GM21576 (cell line): ENCODE measurements at regions not wholly inside any gene's neighbourhood (a gene's known extent, or its start where the extent isn't known, plus 50 kb on each side); places are given as distances from the start of the nearest gene placed in this dataset.

Experiments
- ATAC-seq: cut with Tn5 transposase; IDR thresholded peaks from one replicate; pipeline ENCODE4 v1.9.1; 2021; ENCODE audit warnings: mild to moderate bottlenecking, moderate library complexity; ENCODE audit not compliant: unreplicated experiment

DNA sequence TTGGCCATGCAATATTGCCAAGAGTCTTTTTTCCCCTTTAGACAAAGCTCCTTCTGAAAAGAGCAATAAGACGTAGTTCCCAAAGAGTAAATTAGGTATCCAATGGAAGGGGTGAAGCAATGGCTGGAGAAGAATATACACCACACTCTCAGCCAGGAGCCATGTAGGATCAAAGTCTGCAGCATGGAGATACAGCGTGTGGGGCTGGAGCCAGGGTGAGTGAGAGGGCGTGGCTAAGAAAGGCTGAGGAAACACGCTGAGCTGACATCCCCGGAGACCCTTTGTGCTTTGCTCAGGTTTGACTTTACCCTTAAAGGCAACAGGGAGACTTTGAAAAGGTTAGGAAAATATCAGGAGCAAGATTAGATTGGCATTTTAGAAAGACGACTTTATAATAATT is 87.1 kb upstream of the ELL2 start:
- no peak for ATAC-seq

DNA sequence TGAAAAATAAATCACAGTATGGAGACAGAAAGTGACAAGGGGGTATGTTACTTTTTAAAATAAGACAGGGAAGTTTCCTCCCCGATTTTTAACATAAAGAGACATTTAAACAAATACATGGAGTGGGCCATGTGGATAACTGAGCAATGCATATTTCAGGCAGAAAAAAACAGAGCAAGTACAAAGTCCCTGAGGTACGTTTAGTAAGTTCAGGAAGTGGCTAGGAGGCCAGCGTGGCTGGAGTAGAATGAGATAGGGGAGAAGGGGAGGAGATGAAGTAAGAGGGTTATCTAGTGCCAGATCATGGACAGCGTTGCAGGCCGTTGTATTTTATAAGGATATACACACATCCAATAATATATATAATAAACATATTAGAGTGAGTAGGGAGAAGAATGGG is 84.2 kb upstream of the ELL2 start:
- ATAC-seq: no peak

DNA sequence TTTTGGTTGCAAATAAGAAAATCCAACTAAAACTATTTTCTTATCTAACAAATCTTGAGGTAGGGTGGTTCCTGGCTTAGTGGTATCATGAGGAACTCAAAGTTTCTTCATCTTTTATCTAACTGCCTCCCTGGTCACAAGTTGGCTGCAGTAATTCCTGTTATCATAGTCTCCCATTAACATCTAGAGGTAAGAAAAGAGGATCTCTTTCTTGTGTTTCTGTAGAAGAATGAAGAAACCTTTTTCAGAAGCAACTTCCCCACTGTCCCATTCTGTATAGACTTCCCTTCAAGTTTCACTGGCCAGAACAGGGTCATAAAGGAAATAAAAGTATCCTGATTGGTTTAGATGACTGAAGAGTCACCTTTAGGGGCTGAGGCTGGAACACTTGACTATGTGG is 81.8 kb upstream of the ELL2 start:
- ATAC-seq: no peak

DNA sequence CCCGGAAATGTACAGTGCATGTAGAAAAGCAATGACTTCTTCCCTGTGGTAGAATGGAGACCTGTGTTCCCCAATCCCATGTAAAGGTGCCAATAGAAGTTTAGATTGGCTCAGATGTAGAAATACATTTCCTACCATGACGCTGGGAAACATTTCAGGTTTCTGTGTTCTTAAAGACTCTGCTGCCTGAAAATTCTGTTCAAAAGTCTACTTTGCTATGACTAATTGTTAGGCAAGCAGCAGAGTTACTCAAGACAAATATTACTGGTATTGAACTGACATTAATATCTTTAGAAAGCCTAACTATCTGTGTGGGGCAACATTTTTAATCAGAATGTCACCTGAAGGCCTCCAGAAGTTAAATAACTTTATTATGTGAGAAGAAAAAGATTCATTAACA is 75.5 kb upstream of the ELL2 start:
- no peak for ATAC-seq

DNA sequence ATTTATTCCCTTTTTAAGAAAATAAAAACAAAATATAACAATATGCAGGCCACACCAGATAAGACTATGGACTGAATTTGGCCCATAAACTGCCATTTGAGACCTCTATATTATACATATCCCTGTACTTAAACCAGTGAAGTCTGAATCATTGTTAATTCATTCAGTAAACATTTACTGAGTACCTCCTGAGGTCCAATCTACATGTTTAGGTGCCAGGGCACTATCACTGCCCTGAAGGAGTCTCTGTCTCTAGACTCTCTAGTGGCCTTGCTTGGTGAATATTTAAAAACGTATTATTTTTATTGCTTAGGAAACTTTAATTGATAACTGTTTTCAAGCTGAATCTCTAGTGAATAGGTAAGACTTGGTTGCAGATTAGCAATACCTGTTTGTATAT is 74.7 kb upstream of the ELL2 start:
- ATAC-seq: no peak

DNA sequence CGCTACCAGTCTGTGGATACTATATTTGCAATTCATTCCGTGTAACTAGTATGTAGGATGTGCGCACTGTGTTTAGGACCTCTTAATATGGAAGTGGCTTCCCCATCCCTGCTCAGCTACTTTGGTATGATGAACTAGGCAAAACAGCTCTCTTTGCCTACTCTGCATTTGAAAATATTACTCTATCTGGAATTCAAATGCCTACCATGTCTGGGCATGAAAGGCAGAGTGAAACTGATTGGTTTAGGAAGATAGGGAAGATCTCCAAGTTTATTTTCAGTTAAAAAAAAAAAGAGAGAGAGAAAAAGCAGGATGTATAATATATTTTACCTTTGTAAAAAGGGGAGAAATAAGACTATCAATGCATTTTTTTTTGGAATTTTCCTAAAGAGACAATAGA is 74.1 kb upstream of the ELL2 start:
- no peak for ATAC-seq

DNA sequence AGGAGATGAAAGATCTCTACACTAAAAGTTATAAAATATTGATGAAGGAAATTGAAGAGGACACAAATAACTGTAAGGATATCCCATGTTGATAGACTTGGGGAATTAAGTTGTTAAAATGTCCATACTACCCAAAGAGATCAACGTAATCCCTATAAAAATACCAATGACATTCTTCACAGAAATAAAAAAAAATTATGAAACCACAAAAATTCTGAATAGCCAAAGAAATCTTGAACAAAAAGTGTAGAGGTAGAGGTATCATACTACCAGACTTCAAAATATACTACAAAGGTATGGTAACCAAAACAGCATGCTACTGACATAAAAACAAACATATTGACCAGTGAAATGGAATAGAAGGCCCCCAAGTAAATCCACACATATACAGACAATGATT is 71.5 kb upstream of the ELL2 start:
- ATAC-seq: no peak

DNA sequence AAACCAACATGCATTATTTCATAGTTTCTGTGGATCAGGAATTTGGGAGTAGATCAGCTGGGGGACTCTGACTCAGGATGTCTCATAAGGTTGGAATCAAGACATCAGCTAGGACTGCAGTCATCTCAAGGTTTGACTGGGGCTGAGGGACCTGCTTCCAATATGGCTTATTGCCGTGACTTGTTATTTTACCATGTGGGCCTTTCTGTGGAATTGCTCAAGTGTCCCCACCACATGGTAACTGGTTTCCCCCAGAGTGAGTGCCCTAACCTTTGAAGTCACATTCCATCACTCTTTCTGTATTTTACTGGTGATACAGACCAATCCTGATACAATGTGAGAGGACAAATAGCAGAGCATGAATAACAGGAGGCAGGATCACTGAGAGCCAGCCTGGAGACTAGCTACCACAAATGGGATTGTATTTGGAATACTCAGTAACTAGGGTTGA is 70.2 kb upstream of the ELL2 start:
- no peak for ATAC-seq

DNA sequence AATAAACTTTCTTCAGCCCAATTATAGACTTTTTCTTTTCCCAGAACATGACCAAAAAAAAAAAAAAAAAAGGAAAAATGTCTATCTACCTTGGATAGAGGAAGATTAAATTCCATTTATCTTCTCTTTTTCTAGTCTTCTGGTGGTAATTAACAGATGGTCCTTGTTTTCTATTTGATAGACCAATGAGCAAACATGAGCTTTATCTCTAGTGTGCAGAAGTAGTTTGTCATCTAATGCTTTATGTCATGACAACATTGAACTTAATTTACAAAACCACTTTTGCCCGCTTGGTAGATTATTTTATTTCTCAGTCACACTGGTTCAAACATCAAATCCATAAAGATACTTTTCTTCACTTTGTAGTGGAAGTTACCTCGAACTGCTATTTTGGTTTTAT is 69.5 kb upstream of the ELL2 start:
- ATAC-seq: no peak

DNA sequence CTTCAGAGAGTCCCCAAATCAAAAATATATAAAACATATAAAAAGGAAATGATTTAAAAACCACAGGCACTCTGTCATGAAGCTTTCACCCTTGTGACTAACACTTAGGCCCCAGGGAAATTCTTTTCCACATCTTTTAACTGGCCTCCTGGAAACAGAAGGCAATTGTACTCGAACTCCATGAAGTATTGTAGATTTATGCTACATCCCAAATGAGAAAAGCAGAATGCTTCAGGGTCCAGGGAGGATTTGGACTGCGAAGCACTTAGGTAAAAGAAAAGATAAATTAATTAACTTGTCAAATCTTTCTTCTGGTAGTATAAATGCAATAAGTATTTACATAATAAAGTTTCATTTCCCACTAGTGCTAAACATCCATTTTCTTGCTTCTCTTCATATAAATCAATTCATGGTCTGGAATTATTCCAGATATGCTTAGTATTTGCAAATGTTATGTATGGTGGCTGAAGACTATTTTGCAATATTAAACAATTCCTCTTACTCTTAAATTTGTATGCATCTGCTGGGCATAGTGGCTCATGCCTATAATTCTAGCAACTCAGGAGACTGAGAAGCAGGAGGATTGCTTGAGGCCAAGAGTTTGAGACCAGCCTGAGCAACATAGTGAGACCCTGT is 64.9 kb upstream of the ELL2 start:
- no peak for ATAC-seq

DNA sequence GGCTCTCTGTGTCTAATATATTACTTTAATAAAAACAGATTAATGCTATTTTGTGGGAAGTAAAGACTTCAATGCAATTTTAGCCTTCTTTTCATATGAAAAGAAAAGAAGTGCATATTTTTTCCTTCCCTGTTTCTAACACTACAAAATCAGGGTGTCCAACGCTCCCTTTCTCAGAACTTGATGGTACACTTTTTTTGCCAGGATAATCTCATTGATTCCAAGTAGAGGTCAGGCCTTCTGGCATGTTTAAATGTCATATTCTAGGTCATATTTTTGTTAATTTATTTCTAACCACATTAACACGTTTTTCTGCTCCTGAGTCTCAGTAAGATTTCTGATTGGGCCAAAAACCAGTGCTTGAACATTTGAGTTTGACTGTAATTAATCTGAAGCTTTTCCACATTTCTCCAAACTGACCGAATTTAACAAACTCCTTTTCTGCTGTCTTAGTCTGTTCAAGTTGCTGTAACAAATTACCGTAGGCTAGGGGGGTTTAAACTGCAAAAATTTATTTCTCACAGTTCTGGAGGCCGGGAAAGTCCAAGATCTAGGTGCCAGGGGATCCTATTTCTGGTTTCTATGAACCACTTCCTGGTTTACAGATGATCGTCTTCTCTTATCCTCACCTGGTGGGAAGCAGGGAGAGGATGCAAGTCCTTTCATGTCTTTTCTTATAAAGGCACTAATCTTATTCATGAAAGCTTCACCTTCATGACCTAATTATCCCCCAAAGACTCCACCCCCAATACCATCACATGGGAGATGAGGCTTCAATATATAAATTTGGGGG is 63.2 kb upstream of the ELL2 start:
- ATAC-seq: no peak

DNA sequence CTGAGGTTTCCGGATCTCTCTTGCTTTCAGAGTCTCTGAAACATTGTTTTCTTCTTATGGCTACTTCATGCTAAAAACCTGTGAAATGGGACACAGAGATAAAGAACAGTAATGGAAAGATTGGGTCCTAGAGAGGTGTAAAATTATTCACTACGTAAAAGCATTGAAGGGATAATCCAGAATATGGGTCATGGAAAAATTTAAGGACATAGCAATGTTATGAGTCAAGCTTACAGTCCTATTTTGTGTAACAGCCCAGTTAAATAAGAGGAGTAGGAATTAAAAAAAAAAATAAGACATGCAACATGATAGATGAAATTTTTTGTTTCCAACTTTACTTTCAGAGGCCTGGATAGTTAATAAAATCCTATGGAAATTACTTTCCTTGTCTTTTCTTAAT is 61.9 kb upstream of the ELL2 start:
- ATAC-seq: no peak

DNA sequence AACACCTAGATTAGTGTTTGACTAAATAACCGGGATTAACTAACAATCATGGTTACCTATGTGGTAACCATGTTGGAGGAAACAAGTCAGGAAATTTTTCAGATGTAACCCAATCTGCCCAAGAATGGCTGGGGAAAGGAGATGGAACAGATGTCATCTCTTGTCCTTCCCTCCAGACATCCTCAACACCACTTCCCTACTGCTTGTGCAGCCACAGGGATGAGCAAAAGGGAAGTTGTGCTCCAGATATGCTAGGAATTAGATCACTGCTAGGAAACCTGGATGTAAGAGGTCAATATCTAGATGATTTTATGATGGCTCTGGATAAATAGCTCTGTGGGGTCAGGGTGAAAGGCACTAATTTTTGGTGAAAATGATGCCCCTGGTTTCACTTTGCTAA is 61.3 kb upstream of the ELL2 start:
- no peak for ATAC-seq

DNA sequence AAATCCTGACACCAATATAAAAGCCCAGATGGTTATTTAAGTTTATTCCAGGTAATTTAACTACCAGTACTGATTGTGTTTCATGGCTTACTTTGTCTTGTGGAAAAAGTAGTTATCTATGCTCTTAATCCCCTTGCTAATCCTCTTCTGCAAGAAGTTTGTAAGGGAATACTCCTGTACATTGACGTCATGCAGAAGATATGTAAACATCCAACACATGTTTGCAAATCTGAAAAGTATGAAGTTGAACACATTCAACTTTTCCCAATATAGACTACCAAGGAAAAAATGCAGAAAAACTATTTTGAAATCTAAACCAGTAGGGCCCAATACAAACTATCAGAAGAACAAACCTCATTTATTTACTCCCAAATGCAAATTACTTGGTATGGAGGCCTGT is 56.3 kb upstream of the ELL2 start:
- ATAC-seq: no peak

DNA sequence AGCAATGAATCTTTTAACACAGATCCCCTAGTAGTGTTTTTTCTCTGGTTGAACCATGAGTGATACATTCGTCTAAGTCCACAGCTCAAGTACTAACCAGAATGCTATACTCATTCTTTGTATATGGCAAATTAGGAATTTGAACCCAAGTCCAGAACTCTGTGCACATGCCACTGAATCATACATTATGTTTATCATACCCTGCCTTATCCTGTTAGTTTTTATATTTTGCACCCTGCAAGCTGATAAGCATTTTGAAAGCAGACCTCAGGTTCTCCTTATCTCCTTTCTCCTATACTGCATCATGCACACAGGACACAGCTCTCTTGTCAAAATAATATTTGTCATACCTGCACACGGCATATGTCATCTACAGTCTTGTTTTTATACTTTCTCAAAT is 54.6 kb upstream of the ELL2 start:
- ATAC-seq: no peak

DNA sequence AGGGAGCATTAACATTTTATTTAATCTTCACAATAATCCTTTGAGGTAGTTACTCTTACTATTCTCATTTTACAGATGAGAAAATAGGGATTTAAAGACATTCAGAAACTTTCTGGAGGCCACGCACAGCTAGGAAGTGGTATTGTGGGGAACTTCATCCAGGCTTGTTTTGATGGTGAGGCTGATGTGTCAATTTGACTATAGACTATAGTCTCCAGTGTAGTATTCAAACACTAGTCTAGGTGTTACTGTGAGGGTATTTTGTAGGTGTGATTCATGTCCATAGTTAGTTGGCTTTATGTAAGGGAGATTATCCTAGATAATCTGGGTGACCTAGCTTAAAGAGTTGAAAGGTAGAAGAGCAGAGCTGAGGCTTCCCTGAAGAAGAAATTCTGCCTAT is 54.1 kb upstream of the ELL2 start:
- ATAC-seq: no peak

DNA sequence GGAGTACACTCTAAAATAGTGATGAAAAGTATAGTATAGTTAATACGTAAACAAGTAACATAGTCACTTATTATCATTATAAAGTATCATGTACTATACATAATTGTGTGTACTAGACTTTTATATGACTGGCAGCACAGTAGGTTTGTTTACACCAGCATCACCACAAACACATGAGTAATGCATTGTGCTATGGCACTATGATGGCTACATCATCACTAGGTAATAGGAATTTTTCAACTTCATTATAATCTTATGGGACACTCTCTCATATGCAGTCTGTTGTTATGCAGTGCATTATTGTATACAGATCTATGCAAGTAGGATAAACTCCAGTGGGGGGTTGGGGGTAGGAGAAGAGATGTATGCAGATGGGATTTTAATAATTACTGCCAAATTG is 52.7 kb upstream of the ELL2 start:
- ATAC-seq: no peak

DNA sequence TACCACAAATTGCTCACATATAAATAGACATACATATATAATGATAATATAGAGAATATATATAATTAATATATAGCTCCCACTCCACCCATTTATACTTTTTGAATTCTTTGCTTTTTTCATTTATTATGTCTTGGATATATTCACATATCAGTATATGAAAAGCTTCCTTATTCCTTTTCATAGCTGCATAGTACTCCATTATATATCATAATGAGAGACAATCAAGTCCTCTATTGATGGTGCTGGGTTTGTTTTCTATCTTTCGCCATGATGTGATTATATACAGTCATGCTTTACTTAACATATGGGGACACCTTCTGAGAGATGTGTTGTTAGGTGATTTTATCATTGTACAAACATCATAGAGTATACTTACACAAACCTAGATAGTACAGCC is 51.6 kb upstream of the ELL2 start:
- ATAC-seq: no peak

DNA sequence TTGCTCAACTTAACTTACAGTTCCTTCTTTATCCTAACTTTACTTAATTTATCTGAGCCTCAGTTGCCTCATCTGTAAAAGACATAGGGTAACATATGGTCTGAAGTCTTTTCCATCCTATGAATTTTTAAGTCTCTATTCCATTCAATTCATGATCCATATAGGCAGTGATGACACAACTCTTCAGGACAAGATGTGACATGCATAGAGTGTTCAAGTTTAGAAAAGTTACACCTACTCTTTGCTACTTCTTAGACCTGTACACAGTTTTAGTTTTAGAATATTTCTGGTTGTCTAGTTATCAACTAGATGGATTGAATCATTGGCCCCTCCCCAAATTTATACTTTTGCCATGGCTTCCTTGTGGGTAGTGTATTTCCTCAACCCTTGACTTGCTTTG is 50.7 kb upstream of the ELL2 start:
- no peak for ATAC-seq
